GM12878 (cell line): ENCODE measurements at regions not wholly inside any gene's neighbourhood (a gene's known extent, or its start where the extent isn't known, plus 50 kb on each side); places are given as distances from the start of the nearest gene placed in this dataset.

Source experiments
- ATAC-seq: fragments of 200-7000 bp; cut with Tn5 transposase; 3 replicates; pipeline ENCODE4 v1.9.1; 2020; ENCODE audit warnings: mild to moderate bottlenecking, moderate library complexity
- BruUV-seq: library from RNA; stranded (reverse); fragments of 400-500 nt; replicated peaks from 2 replicates; lab custom pipeline; 2021; lab: Mats Ljungman, UMichigan
- CTCF ChIA-PET: fragments of 300-600 bp; sonication (Branson Sonifier 250); formaldehyde crosslinking; extraction: SDS; loops from one replicate; lab custom pipeline; 2021; ENCODE audit warnings: inconsistent platforms; lab: Yijun Ruan, JAX
- POLR2A ChIA-PET: fragments of 350-600 bp; formaldehyde crosslinking; extraction: SDS; loops from one replicate; lab custom pipeline; 2021; ENCODE audit warnings: inconsistent platforms; lab: Charles Lee
- RAD21 ChIA-PET: fragments of 300-600 bp; sonication (Branson Sonifier 250); formaldehyde crosslinking; loops from one replicate; lab custom pipeline; 2023; ENCODE audit warnings: antibody characterized with exemption; ENCODE audit not compliant: unreplicated experiment; lab: Charles Lee
- SMC1A ChIA-PET: fragments of 300-600 bp; sonication (Branson Sonifier 250); formaldehyde crosslinking; loops from one replicate; lab custom pipeline; 2023; ENCODE audit not compliant: unreplicated experiment, uncharacterized antibody; lab: Charles Lee
- DNase-seq: peaks from one replicate; pipeline ENCODE4 v3.0.0-alpha.2; 2011; ENCODE audit warnings: low read depth, low spot score
- FAIRE-seq: peaks from 3 replicates; lab custom pipeline; 2011; peaks lifted over from hg19 to GRCh38; lab: Jason Lieb, UNC
- H2AFZ ChIP-seq: 2 replicates; pipeline ENCODE4 v1.6.0; 2011; ENCODE audit warnings: low read depth, low read length, control low read depth; ENCODE audit not compliant: control insufficient read depth
- H3K27ac ChIP-seq: 2 replicates; pipeline ENCODE4 v1.5.1; 2011; ENCODE audit warnings: control low read depth; ENCODE audit not compliant: control insufficient read depth, insufficient read depth
- H3K27me3 ChIP-seq, 2 experiments: replicated peaks in 1 of 2; 2 replicates each; pipeline versions ENCODE4 v1.6.0 to v1.6.1; 2011; ENCODE audit warnings: low read length in 1 of 2; ENCODE audit not compliant: control insufficient read depth in 2 of 2, insufficient read depth in 2 of 2
- H3K36me3 ChIP-seq, 2 experiments: 2 replicates each; pipeline ENCODE4 v1.5.1; 2011; ENCODE audit warnings: low read length in 1 of 2; ENCODE audit not compliant: control insufficient read depth in 2 of 2, insufficient read depth in 2 of 2
- H3K4me1 ChIP-seq: 2 replicates; pipeline ENCODE4 v1.6.1; 2011; ENCODE audit warnings: mild to moderate bottlenecking, low read length, moderate library complexity, mixed read lengths; ENCODE audit not compliant: control insufficient read depth, insufficient read depth
- H3K4me2 ChIP-seq: 2 replicates; pipeline ENCODE4 v1.6.0; 2011; ENCODE audit warnings: control low read depth; ENCODE audit not compliant: control insufficient read depth, insufficient read depth
- H3K4me3 ChIP-seq: fragments of 200-600 bp; sonication (generic); 2 replicates; pipeline ENCODE4 v1.5.1; 2016
- H3K79me2 ChIP-seq: 2 replicates; pipeline ENCODE4 v1.6.0; 2011; ENCODE audit warnings: low read length; ENCODE audit not compliant: control insufficient read depth, insufficient read depth
- H3K9ac ChIP-seq: 2 replicates; pipeline ENCODE4 v1.8.0; 2011; ENCODE audit warnings: low read length, control low read depth, mixed read lengths; ENCODE audit not compliant: control insufficient read depth, insufficient read depth
- H3K9me3 ChIP-seq: replicated peaks from 3 replicates; pipeline ENCODE4 v1.5.1; 2011; ENCODE audit warnings: mild to moderate bottlenecking, low read length; ENCODE audit not compliant: control insufficient read depth, insufficient read depth
- H4K20me1 ChIP-seq: 2 replicates; pipeline ENCODE4 v1.6.0; 2011; ENCODE audit not compliant: control insufficient read depth, insufficient read depth
- ATF7 ChIP-seq: fragments of 450-650 bp; IDR thresholded peaks from 2 replicates; pipeline ENCODE4 v1.6.1; 2016; ENCODE audit warnings: low read depth, mild to moderate bottlenecking
- BACH1 ChIP-seq: fragments of 450-650 bp; IDR thresholded peaks from 2 replicates; pipeline ENCODE4 v1.6.1; 2017; ENCODE audit warnings: mild to moderate bottlenecking, borderline replicate concordance
- BHLHE40 ChIP-seq, 2 experiments: fragments of 450-650 bp in 1 of 2; IDR thresholded peaks; 2 replicates each; pipeline ENCODE4 v1.6.1; 2011 to 2017; ENCODE audit warnings: low read depth in 2 of 2, borderline replicate concordance in 1 of 2, improper control_type of control experiment in 1 of 2, low read length in 1 of 2, mild to moderate bottlenecking in 1 of 2
- CEBPZ ChIP-seq: fragments of 150-350 bp; IDR thresholded peaks from 2 replicates; pipeline ENCODE4 v1.6.1; 2016; ENCODE audit warnings: low read depth, low read length
- CHD1 ChIP-seq: IDR thresholded peaks from 2 replicates; pipeline ENCODE4 v1.6.1; 2012; ENCODE audit warnings: low read depth, low read length, improper control_type of control experiment
- CHD4 ChIP-seq: fragments of 200-600 bp; sonication (generic); IDR thresholded peaks from 2 replicates; pipeline ENCODE4 v1.6.1; 2016; ENCODE audit warnings: mild to moderate bottlenecking
- HDAC6 ChIP-seq: fragments of 200-600 bp; sonication (generic); IDR thresholded peaks from one replicate; pipeline ENCODE4 v1.8.0; 2017; ENCODE audit warnings: antibody characterized with exemption; ENCODE audit not compliant: unreplicated experiment
- IKZF1 ChIP-seq: fragments of 450-650 bp; conservative IDR thresholded peaks from 2 replicates; pipeline ENCODE4 v1.6.1; 2017; ENCODE audit warnings: antibody characterized with exemption, mild to moderate bottlenecking
- IKZF2 ChIP-seq, 2 experiments: fragments of 450-650 bp; IDR thresholded peaks; 2 replicates each; pipeline ENCODE4 v1.6.1; 2017; ENCODE audit warnings: mild to moderate bottlenecking in 2 of 2, moderate library complexity in 2 of 2
- IRF3 ChIP-seq: fragments of 450-650 bp; IDR thresholded peaks from 2 replicates; pipeline ENCODE4 v1.6.1; 2014; ENCODE audit warnings: mild to moderate bottlenecking
- JUND ChIP-seq: IDR thresholded peaks from 2 replicates; pipeline ENCODE4 v1.6.1; 2012; ENCODE audit warnings: low read depth, mild to moderate bottlenecking, low read length, improper control_type of control experiment, moderate library complexity
- MAX ChIP-seq: IDR thresholded peaks from 2 replicates; pipeline ENCODE4 v1.6.1; 2012; ENCODE audit warnings: low read depth, low read length, improper control_type of control experiment
- MTA2 ChIP-seq: fragments of 450-650 bp; IDR thresholded peaks from 2 replicates; pipeline ENCODE4 v1.6.1; 2016; ENCODE audit warnings: low read depth, mild to moderate bottlenecking, moderate library complexity
- MTA3 ChIP-seq: IDR thresholded peaks from 2 replicates; pipeline ENCODE4 v1.6.1; 2012; ENCODE audit warnings: low read length, inconsistent platforms, borderline replicate concordance
- NR2C1 ChIP-seq: fragments of 450-650 bp; IDR thresholded peaks from 2 replicates; pipeline ENCODE4 v1.6.1; 2017; ENCODE audit warnings: antibody characterized with exemption, mild to moderate bottlenecking, moderate library complexity
- POLR2AphosphoS2 ChIP-seq: IDR thresholded peaks from 2 replicates; pipeline ENCODE4 v1.6.1; 2011; ENCODE audit warnings: low read depth, mild to moderate bottlenecking, low read length, improper control_type of control experiment, moderate library complexity
- POU2F2 ChIP-seq: IDR thresholded peaks from 3 replicates; pipeline ENCODE4 v1.6.1; 2011; ENCODE audit warnings: low read depth, mild to moderate bottlenecking, low read length, borderline replicate concordance
- SIN3A ChIP-seq: IDR thresholded peaks from 2 replicates; pipeline ENCODE4 v1.6.1; 2012; ENCODE audit warnings: low read depth, low read length, improper control_type of control experiment
- SIX5 ChIP-seq: IDR thresholded peaks from 2 replicates; pipeline ENCODE4 v1.6.1; 2011; ENCODE audit warnings: mild to moderate bottlenecking, low read depth, low read length, moderate library complexity; ENCODE audit not compliant: severe bottlenecking
- ZNF207 ChIP-seq: fragments of 450-650 bp; IDR thresholded peaks from 2 replicates; pipeline ENCODE4 v1.6.1; 2014; ENCODE audit warnings: antibody characterized with exemption, mild to moderate bottlenecking, borderline replicate concordance
- in situ Hi-C: fragments of 300-500 bp; cut with MboI; formaldehyde crosslinking; loops from 9 replicates; pipeline ENCODE4 v1.14.3; 2018; ENCODE audit warnings: mixed read lengths
- intact Hi-C: fragments of 100-400 bp; cut with micrococcal nuclease; formaldehyde crosslinking; loops from one replicate; pipeline ENCODE4 v1.14.2; 2022; ENCODE audit not compliant: unreplicated experiment

- no TSS peak for BruUV-seq
- ATAC-seq: no peak
- in situ Hi-C loops: no loop called here
- no peaks in the 10 kb centered on the region for H3K36me3 ChIP-seq
- TF ChIP-seq IKZF2 (IDR thresholded peaks at IDR 0.05) (no peak), IRF3 (no peak), BACH1 (no peak), CEBPZ (no peak), POLR2AphosphoS2 (no peak), BHLHE40 (IDR thresholded peaks at IDR 0.05; ENCODE audit: borderline replicate concordance in 1 of 2, low read depth in 2 of 2, low read length in 1 of 2) (no peak), SIX5 (no peak), IKZF1 (no peak), NR2C1 (no peak), MTA2 (no peak), CHD1 (no peak), JUND (no peak), ATF7 (no peak), ZNF207 (no peak), SIN3A (no peak), MAX (no peak), MTA3 (no peak), POU2F2 (no peak), HDAC6 (no peak), CHD4 (no peak)
- TF ChIP-seq, all 136 proteins: peak for 0
- CTCF ChIA-PET: interaction anchor here (0.7 kb wide), 1 partner anchor 190 kb away, joined by 3 read pairs; no protein-coding TSS in a partner anchor
- Histone ChIP-seq H3K27ac (no peak overlapping the region), H3K4me3 (no peak overlapping the region), H2AFZ (no peak overlapping the region), H3K79me2 (no peaks in the 10 kb centered on the region), H3K4me2 (no peak overlapping the region), H3K9ac (no peak overlapping the region), H3K27me3 (no peaks in the 10 kb centered on the region), H3K9me3 (no peaks in the 10 kb centered on the region; the same call in 2 of the 3 replicates), H4K20me1 (no peaks in the 10 kb centered on the region), H3K4me1 (no peaks in the 10 kb centered on the region)
- DNase-seq (no peak), FAIRE-seq (no peak)
- RAD21 ChIA-PET: no interaction called here
- POLR2A ChIA-PET: no interaction called here
- intact Hi-C loops: no loop called here
- SMC1A ChIA-PET: interaction anchor here (0.7 kb wide), 1 partner anchor 59 kb away, joined by 3 read pairs; no protein-coding TSS in a partner anchor
Observed at GRCh38 chr1:238302646-238303045, 411.9 kb upstream of the ZP4 start.
